H1 (cell line): ENCODE measurements at regions not wholly inside any gene's neighbourhood (a gene's known extent, or its start where the extent isn't known, plus 50 kb on each side); places are given as distances from the start of the nearest gene placed in this dataset.

ENCODE experiments used
- SIN3A ChIP-seq, 2 experiments: IDR thresholded peaks in 1 of 2; conservative IDR thresholded peaks in 1 of 2; 2 replicates each; pipeline ENCODE4 v1.6.1; 2011 to 2012; ENCODE audit warnings: low read length in 2 of 2, improper control_type of control experiment in 1 of 2, low read depth in 1 of 2, mild to moderate bottlenecking in 1 of 2
- SIRT6 ChIP-seq: IDR thresholded peaks from one replicate; pipeline ENCODE4 v1.7.1; 2012; ENCODE audit warnings: low read length, inconsistent platforms
- TF ChIP-seq, protein P1 (sequence below): fragments of 300-600 bp; sonication (generic); IDR thresholded peaks from 2 replicates; pipeline ENCODE4 v1.7.1; 2012; ENCODE audit warnings: low read length, moderate library complexity, mild to moderate bottlenecking, inconsistent platforms; ENCODE audit not compliant: insufficient replicate concordance
- TF ChIP-seq, protein P2 (sequence below): IDR thresholded peaks from 2 replicates; pipeline ENCODE4 v1.6.1; 2012; ENCODE audit warnings: inconsistent platforms

DNA sequence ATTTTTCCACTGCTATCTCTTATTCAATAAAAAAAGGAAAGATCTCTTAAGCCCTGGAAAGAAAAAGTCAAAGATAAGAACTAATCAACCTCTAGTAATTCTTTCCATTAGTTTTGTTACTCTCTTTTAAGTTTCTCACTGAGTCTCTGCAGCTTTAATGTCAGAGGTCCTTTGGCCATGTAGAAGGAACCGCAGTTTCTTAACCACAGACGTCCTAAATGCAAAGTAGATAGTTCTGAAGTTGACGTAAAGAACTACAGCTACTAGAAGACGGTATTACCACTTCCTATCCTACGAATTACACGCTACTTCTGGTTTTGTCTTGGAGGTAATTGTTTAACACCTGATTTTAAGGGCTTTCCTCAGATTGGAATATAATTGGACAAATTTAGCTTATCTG lies 325.9 kb downstream of the ANKRD50 start (continued):
- TF ChIP-seq, protein P1, sequence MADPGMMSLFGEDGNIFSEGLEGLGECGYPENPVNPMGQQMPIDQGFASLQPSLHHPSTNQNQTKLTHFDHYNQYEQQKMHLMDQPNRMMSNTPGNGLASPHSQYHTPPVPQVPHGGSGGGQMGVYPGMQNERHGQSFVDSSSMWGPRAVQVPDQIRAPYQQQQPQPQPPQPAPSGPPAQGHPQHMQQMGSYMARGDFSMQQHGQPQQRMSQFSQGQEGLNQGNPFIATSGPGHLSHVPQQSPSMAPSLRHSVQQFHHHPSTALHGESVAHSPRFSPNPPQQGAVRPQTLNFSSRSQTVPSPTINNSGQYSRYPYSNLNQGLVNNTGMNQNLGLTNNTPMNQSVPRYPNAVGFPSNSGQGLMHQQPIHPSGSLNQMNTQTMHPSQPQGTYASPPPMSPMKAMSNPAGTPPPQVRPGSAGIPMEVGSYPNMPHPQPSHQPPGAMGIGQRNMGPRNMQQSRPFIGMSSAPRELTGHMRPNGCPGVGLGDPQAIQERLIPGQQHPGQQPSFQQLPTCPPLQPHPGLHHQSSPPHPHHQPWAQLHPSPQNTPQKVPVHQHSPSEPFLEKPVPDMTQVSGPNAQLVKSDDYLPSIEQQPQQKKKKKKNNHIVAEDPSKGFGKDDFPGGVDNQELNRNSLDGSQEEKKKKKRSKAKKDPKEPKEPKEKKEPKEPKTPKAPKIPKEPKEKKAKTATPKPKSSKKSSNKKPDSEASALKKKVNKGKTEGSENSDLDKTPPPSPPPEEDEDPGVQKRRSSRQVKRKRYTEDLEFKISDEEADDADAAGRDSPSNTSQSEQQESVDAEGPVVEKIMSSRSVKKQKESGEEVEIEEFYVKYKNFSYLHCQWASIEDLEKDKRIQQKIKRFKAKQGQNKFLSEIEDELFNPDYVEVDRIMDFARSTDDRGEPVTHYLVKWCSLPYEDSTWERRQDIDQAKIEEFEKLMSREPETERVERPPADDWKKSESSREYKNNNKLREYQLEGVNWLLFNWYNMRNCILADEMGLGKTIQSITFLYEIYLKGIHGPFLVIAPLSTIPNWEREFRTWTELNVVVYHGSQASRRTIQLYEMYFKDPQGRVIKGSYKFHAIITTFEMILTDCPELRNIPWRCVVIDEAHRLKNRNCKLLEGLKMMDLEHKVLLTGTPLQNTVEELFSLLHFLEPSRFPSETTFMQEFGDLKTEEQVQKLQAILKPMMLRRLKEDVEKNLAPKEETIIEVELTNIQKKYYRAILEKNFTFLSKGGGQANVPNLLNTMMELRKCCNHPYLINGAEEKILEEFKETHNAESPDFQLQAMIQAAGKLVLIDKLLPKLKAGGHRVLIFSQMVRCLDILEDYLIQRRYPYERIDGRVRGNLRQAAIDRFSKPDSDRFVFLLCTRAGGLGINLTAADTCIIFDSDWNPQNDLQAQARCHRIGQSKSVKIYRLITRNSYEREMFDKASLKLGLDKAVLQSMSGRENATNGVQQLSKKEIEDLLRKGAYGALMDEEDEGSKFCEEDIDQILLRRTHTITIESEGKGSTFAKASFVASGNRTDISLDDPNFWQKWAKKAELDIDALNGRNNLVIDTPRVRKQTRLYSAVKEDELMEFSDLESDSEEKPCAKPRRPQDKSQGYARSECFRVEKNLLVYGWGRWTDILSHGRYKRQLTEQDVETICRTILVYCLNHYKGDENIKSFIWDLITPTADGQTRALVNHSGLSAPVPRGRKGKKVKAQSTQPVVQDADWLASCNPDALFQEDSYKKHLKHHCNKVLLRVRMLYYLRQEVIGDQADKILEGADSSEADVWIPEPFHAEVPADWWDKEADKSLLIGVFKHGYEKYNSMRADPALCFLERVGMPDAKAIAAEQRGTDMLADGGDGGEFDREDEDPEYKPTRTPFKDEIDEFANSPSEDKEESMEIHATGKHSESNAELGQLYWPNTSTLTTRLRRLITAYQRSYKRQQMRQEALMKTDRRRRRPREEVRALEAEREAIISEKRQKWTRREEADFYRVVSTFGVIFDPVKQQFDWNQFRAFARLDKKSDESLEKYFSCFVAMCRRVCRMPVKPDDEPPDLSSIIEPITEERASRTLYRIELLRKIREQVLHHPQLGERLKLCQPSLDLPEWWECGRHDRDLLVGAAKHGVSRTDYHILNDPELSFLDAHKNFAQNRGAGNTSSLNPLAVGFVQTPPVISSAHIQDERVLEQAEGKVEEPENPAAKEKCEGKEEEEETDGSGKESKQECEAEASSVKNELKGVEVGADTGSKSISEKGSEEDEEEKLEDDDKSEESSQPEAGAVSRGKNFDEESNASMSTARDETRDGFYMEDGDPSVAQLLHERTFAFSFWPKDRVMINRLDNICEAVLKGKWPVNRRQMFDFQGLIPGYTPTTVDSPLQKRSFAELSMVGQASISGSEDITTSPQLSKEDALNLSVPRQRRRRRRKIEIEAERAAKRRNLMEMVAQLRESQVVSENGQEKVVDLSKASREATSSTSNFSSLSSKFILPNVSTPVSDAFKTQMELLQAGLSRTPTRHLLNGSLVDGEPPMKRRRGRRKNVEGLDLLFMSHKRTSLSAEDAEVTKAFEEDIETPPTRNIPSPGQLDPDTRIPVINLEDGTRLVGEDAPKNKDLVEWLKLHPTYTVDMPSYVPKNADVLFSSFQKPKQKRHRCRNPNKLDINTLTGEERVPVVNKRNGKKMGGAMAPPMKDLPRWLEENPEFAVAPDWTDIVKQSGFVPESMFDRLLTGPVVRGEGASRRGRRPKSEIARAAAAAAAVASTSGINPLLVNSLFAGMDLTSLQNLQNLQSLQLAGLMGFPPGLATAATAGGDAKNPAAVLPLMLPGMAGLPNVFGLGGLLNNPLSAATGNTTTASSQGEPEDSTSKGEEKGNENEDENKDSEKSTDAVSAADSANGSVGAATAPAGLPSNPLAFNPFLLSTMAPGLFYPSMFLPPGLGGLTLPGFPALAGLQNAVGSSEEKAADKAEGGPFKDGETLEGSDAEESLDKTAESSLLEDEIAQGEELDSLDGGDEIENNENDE = no peak
- TF ChIP-seq SIN3A (conservative IDR thresholded peaks at IDR 0.05 in 1 of 2, IDR thresholded peaks at IDR 0.05 in 1 of 2; ENCODE audit: low read depth in 1 of 2, low read length in 2 of 2) (no peak), SIRT6 (no peak)
- TF ChIP-seq, protein P2, sequence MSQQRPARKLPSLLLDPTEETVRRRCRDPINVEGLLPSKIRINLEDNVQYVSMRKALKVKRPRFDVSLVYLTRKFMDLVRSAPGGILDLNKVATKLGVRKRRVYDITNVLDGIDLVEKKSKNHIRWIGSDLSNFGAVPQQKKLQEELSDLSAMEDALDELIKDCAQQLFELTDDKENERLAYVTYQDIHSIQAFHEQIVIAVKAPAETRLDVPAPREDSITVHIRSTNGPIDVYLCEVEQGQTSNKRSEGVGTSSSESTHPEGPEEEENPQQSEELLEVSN = no peak
- TF ChIP-seq, all 59 proteins: peak for 0
